Left hindlimb (tissue), 1 donor: ENCODE measurements at regions not wholly inside any gene's neighbourhood (a gene's known extent, or its start where the extent isn't known, plus 50 kb on each side); places are given as distances from the start of the nearest gene placed in this dataset.

Experiments
- DNase-seq: peaks from one replicate; pipeline ENCODE4 v3.0.0-alpha.2; 2018

- DNase-seq = peak; percentile 91
Observed at GRCh38 chr2:12177455-12178288, 431.2 kb downstream of the LPIN1 start.

GRCh38 chr2:12178289-12179080 is 432.1 kb downstream of the LPIN1 start:
- no peak for DNase-seq

- DNase-seq = no peak
Observed at GRCh38 chr2:12180031-12180430, 433.6 kb downstream of the LPIN1 start.

- DNase-seq = no peak
Observed at GRCh38 chr2:12183032-12183645, 436.7 kb downstream of the LPIN1 start.

- DNase-seq = no peak
Observed at GRCh38 chr2:12192762-12193161, 446.3 kb downstream of the LPIN1 start.

GRCh38 chr2:12194968-12195367 is 448.5 kb downstream of the LPIN1 start:
- DNase-seq = no peak

- no peak for DNase-seq
Observed at GRCh38 chr2:12196495-12196894, 450.1 kb downstream of the LPIN1 start.

GRCh38 chr2:12197133-12197532 is 450.7 kb downstream of the LPIN1 start:
- DNase-seq = no peak

- DNase-seq = peak; percentile 41
Observed at GRCh38 chr2:12199491-12200211, 453.2 kb downstream of the LPIN1 start.

- DNase-seq = no peak
Observed at GRCh38 chr2:12201369-12201768, 454.9 kb downstream of the LPIN1 start.

- peak; percentile 77 for DNase-seq
Observed at GRCh38 chr2:12202313-12203075, 456.1 kb downstream of the LPIN1 start.

GRCh38 chr2:12203528-12203927 is 457.1 kb downstream of the LPIN1 start:
- DNase-seq = no peak

GRCh38 chr2:12205086-12205485 is 458.7 kb downstream of the LPIN1 start:
- no peak for DNase-seq

- DNase-seq = no peak
Observed at GRCh38 chr2:12207491-12207890, 461.1 kb downstream of the LPIN1 start.

GRCh38 chr2:12210016-12210933 is 463.8 kb downstream of the LPIN1 start:
- no peak for DNase-seq

- DNase-seq = no peak
Observed at GRCh38 chr2:12211326-12212175, 465.1 kb downstream of the LPIN1 start.

GRCh38 chr2:12212841-12213597 is 466.6 kb downstream of the LPIN1 start:
- DNase-seq = no peak

- DNase-seq = no peak
Observed at GRCh38 chr2:12217175-12217574, 470.7 kb downstream of the LPIN1 start.

- no peak for DNase-seq
Observed at GRCh38 chr2:12219761-12220160, 473.3 kb downstream of the LPIN1 start.
